ENCODE measurements at regions not wholly inside any gene's neighbourhood (a gene's known extent, or its start where the extent isn't known, plus 50 kb on each side); places are given as distances from the start of the nearest gene placed in this dataset.

- TF ChIP-seq HNF4G (IDR thresholded peaks at IDR 0.05) = no peak
- no peak for TF ChIP-seq TAF1 (conservative IDR thresholded peaks at IDR 0.05)
Measured at GRCh38 chr13:63389756-63390155, 1974.1 kb upstream of the PCDH20 start (continued).

DNA sequence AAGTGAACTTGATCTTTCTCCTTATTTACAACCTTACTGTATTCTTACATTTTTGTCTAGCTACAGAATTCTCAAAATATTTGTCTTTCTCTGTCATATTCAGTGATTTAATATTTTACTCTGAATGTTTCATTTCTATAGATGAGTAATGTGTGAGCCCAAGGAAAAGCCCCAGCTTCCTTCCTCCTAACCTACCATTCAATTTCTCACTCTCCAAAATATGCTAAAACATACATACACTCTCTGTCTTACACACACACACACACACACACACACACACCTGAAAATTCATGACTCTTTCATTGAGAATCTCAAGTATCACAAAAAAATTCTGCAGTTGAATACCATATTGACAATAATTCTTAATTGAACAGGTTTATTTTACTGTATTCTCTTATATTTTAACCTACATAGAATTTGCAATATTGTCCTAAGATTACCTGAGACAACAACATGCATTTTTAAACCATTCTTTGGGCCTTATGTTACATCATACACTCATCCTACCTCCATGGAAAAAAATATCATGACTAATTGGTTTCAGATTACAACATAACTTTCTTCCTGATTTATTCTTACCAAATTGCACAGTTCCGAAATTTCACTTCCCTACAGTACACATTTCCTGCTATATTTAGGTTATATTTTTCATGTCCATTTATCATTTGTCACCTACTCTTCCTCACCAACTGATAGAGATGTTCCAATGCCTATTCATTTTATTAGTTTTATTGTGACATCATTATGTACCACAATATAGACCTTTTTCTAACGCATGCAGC is 1965.6 kb upstream of the PCDH20 start:
- H3K9ac ChIP-seq (ENCODE audit: low read depth in 1 of 2, low read length in 2 of 2) = no peak overlapping the region
- no peak overlapping the region for H3K4me3 ChIP-seq (ENCODE audit: low read depth in 1 of 3, low read length in 3 of 3)
- H3K27ac ChIP-seq (ENCODE audit: low read depth in 1 of 2, low read length in 2 of 2) = no peak overlapping the region
- no peaks in the 10 kb centered on the region for H3K27me3 ChIP-seq (ENCODE audit: control insufficient read depth in 4 of 4, insufficient read depth in 4 of 4, low read length in 3 of 4)
- H3K9me3 ChIP-seq (ENCODE audit: control insufficient read depth in 4 of 4, low read length in 3 of 4) = no peaks in the 10 kb centered on the region
- no peaks in the 10 kb centered on the region for H3K4me1 ChIP-seq (ENCODE audit: control insufficient read depth in 4 of 4, insufficient read depth in 4 of 4, low read length in 3 of 4)
- no peak for DNase-seq (ENCODE audit: low spot score)
- no peaks in the 10 kb centered on the region for H3K36me3 ChIP-seq (ENCODE audit: control insufficient read depth in 4 of 4, insufficient read depth in 3 of 4, low read depth in 1 of 4, low read length in 3 of 4)
- WGBS = 75% methylated on average over 2 of the region's 2 CpGs
- TF ChIP-seq YY1 (IDR thresholded peaks at IDR 0.05) (no peak), MAX (IDR thresholded peaks at IDR 0.05) (no peak)

DNA sequence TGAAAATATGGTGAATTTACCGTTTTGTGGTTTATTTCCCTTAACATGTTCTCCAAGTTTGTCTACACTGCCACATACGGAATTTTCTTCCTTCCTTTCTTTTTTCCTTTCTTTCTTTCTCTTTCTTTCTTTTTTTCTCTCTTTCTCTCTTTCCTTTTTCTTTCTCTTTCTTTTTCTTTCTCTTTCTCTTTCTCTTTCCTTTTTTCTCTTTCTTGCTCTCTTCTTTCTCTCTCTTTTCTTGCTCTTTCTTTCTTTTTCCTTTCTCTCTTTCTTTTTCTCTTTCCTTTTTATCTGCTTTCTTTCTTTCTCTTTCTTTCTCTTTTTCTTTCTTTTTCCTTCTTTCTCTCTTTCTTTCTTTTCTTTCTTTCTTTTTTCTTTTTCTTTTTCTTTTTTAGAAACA is 1962.3 kb upstream of the PCDH20 start:
- no peak for TF ChIP-seq TAF1 (conservative IDR thresholded peaks at IDR 0.05)
- no peak for TF ChIP-seq FOXA1 (IDR thresholded peaks at IDR 0.05)
- TF ChIP-seq JUND (IDR thresholded peaks at IDR 0.05) = no peak
- no peak for TF ChIP-seq MAX (IDR thresholded peaks at IDR 0.05)
- no peak for TF ChIP-seq GABPA (IDR thresholded peaks at IDR 0.05 in 1 of 2, conservative IDR thresholded peaks at IDR 0.05 in 1 of 2)
- TF ChIP-seq SP1 (IDR thresholded peaks at IDR 0.05) = no peak
- TF ChIP-seq YY1 (IDR thresholded peaks at IDR 0.05) = no peak
- TF ChIP-seq, protein P1, sequence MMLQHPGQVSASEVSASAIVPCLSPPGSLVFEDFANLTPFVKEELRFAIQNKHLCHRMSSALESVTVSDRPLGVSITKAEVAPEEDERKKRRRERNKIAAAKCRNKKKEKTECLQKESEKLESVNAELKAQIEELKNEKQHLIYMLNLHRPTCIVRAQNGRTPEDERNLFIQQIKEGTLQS (IDR thresholded peaks at IDR 0.05) = no peak
- TF ChIP-seq REST (IDR thresholded peaks at IDR 0.05) = no peak
- TF ChIP-seq NR2F2 (IDR thresholded peaks at IDR 0.05) = no peak
- no peak for TF ChIP-seq RXRA (IDR thresholded peaks at IDR 0.05)
- TF ChIP-seq, protein P2, sequence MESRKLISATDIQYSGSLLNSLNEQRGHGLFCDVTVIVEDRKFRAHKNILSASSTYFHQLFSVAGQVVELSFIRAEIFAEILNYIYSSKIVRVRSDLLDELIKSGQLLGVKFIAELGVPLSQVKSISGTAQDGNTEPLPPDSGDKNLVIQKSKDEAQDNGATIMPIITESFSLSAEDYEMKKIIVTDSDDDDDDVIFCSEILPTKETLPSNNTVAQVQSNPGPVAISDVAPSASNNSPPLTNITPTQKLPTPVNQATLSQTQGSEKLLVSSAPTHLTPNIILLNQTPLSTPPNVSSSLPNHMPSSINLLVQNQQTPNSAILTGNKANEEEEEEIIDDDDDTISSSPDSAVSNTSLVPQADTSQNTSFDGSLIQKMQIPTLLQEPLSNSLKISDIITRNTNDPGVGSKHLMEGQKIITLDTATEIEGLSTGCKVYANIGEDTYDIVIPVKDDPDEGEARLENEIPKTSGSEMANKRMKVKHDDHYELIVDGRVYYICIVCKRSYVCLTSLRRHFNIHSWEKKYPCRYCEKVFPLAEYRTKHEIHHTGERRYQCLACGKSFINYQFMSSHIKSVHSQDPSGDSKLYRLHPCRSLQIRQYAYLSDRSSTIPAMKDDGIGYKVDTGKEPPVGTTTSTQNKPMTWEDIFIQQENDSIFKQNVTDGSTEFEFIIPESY (IDR thresholded peaks at IDR 0.05) = no peak
- 65% methylated on average over 2 of the region's 2 CpGs for WGBS
- no peaks in the 10 kb centered on the region for H3K27me3 ChIP-seq (ENCODE audit: control insufficient read depth in 4 of 4, insufficient read depth in 4 of 4, low read length in 3 of 4)
- no peaks in the 10 kb centered on the region for H3K4me1 ChIP-seq (ENCODE audit: control insufficient read depth in 4 of 4, insufficient read depth in 4 of 4, low read length in 3 of 4)
- DNase-seq (ENCODE audit: low spot score) = no peak
- no peaks in the 10 kb centered on the region for H3K9me3 ChIP-seq (ENCODE audit: control insufficient read depth in 4 of 4, low read length in 3 of 4)
- no peak overlapping the region for H3K4me3 ChIP-seq (ENCODE audit: low read depth in 1 of 3, low read length in 3 of 3)
- H3K9ac ChIP-seq (ENCODE audit: low read depth in 1 of 2, low read length in 2 of 2) = no peak overlapping the region
- H3K36me3 ChIP-seq (ENCODE audit: control insufficient read depth in 4 of 4, insufficient read depth in 3 of 4, low read depth in 1 of 4, low read length in 3 of 4) = no peaks in the 10 kb centered on the region
- H3K27ac ChIP-seq (ENCODE audit: low read depth in 1 of 2, low read length in 2 of 2) = no peak overlapping the region

Measured in liver (tissue), 7 donors.